Endothelial cell (in vitro differentiated cells): ENCODE measurements at regions not wholly inside any gene's neighbourhood (a gene's known extent, or its start where the extent isn't known, plus 50 kb on each side); places are given as distances from the start of the nearest gene placed in this dataset.

Source experiments
- DNase-seq: peaks from one replicate; pipeline ENCODE4 v3.0.0; 2021; ENCODE audit warnings: low spot score
- H3K27ac Mint-ChIP-seq: one replicate; pipeline ENCODE4 v1.8.0; 2021; ENCODE audit warnings: mixed read lengths, inconsistent platforms; ENCODE audit not compliant: unreplicated experiment
- H3K27me3 Mint-ChIP-seq: one replicate; pipeline ENCODE4 v1.8.0; 2021; ENCODE audit warnings: mild to moderate bottlenecking, moderate library complexity, mixed read lengths, inconsistent platforms; ENCODE audit not compliant: unreplicated experiment
- H3K36me3 Mint-ChIP-seq: one replicate; pipeline ENCODE4 v1.8.0; 2021; ENCODE audit warnings: mild to moderate bottlenecking, low read depth, mixed read lengths, inconsistent platforms; ENCODE audit not compliant: unreplicated experiment
- H3K4me1 Mint-ChIP-seq: one replicate; pipeline ENCODE4 v1.8.0; 2021; ENCODE audit warnings: mild to moderate bottlenecking, mixed read lengths, inconsistent platforms; ENCODE audit not compliant: unreplicated experiment
- H3K4me3 Mint-ChIP-seq: one replicate; pipeline ENCODE4 v1.8.0; 2021; ENCODE audit warnings: mild to moderate bottlenecking, mixed read lengths, inconsistent platforms; ENCODE audit not compliant: unreplicated experiment
- H3K9me3 Mint-ChIP-seq: one replicate; pipeline ENCODE4 v1.8.0; 2021; ENCODE audit warnings: mixed read lengths, inconsistent platforms; ENCODE audit not compliant: unreplicated experiment
- CTCF ChIP-seq: fragments of 200-600 bp; sonication (generic); IDR thresholded peaks from one replicate; pipeline ENCODE4 v1.5.0; 2021; ENCODE audit warnings: antibody characterized with exemption; ENCODE audit not compliant: unreplicated experiment

GRCh38 chr4:151988591-151988990 lies 227.8 kb upstream of the GATB start:
- no peaks in the 10 kb centered on the region for H3K36me3 Mint-ChIP-seq
- no peaks in the 10 kb centered on the region for H3K27me3 Mint-ChIP-seq
- H3K9me3 Mint-ChIP-seq: no peaks in the 10 kb centered on the region
- H3K4me3 Mint-ChIP-seq: no peak overlapping the region
- no peak overlapping the region for H3K27ac Mint-ChIP-seq
- H3K4me1 Mint-ChIP-seq: no peaks in the 10 kb centered on the region
- DNase-seq: no peak
- no peak for TF ChIP-seq CTCF

- TF ChIP-seq CTCF: no peak
- DNase-seq: no peak
- no peaks in the 10 kb centered on the region for H3K4me1 Mint-ChIP-seq
- no peaks in the 10 kb centered on the region for H3K36me3 Mint-ChIP-seq
- no peaks in the 10 kb centered on the region for H3K9me3 Mint-ChIP-seq
- no peaks in the 10 kb centered on the region for H3K27me3 Mint-ChIP-seq
- no peak overlapping the region for H3K4me3 Mint-ChIP-seq
- H3K27ac Mint-ChIP-seq: no peak overlapping the region
Measured at GRCh38 chr4:151987606-151988005, 226.8 kb upstream of the GATB start.

GRCh38 chr4:151983854-151984253 lies 223.0 kb upstream of the GATB start:
- no peaks in the 10 kb centered on the region for H3K4me1 Mint-ChIP-seq
- DNase-seq: no peak
- no peak for TF ChIP-seq CTCF
- no peaks in the 10 kb centered on the region for H3K9me3 Mint-ChIP-seq
- H3K27ac Mint-ChIP-seq: no peak overlapping the region
- H3K27me3 Mint-ChIP-seq: no peaks in the 10 kb centered on the region
- H3K36me3 Mint-ChIP-seq: peaks cover 3% of the 10 kb centered on the region
- H3K4me3 Mint-ChIP-seq: no peak overlapping the region

GRCh38 chr4:151979819-151980218 lies 219.0 kb upstream of the GATB start:
- Mint-ChIP-seq H3K4me1 (no peaks in the 10 kb centered on the region), H3K36me3 (peaks cover 30% of the 10 kb centered on the region), H3K27ac (no peak overlapping the region), H3K9me3 (peaks cover 12% of the 10 kb centered on the region), H3K27me3 (no peaks in the 10 kb centered on the region), H3K4me3 (no peak overlapping the region)
- no peak for TF ChIP-seq CTCF
- DNase-seq: no peak

- no peak for DNase-seq
- Mint-ChIP-seq H3K27me3 (peaks cover 2% of the 10 kb centered on the region), H3K36me3 (no peaks in the 10 kb centered on the region), H3K27ac (no peak overlapping the region), H3K4me3 (no peak overlapping the region), H3K9me3 (no peaks in the 10 kb centered on the region), H3K4me1 (peaks cover 5% of the 10 kb centered on the region)
- no peak for TF ChIP-seq CTCF
Measured at GRCh38 chr4:151968643-151969042, 207.8 kb upstream of the GATB start.
